Calu3 (cell line): ENCODE measurements at regions not wholly inside any gene's neighbourhood (a gene's known extent, or its start where the extent isn't known, plus 50 kb on each side); places are given as distances from the start of the nearest gene placed in this dataset.
"Not testable (repeated sequence)": the region's sequence is repeated elsewhere in the genome, so short reads cannot be mapped to it uniquely, and the experiment has no call there.

Experiments used
- BruUV-seq: library from RNA; stranded (reverse); fragments of 400-500 nt; replicated peaks from 2 replicates; lab custom pipeline; 2021; lab: Mats Ljungman, UMichigan
- CTCF ChIA-PET: fragments of 300-600 bp; sonication (Branson Sonifier 250); formaldehyde crosslinking; loops from one replicate; lab custom pipeline; 2022; ENCODE audit warnings: antibody characterized with exemption; lab: Charles Lee
- DNase-seq: peaks from one replicate; pipeline ENCODE4 v3.0.0; 2022
- H3K27ac Mint-ChIP-seq: one replicate; pipeline ENCODE4 v1.8.0; 2022; ENCODE audit warnings: mixed read lengths; ENCODE audit not compliant: unreplicated experiment
- H3K27me3 Mint-ChIP-seq: one replicate; pipeline ENCODE4 v1.8.0; 2022; ENCODE audit warnings: mixed read lengths; ENCODE audit not compliant: unreplicated experiment
- H3K36me3 Mint-ChIP-seq: one replicate; pipeline ENCODE4 v1.8.0; 2022; ENCODE audit warnings: mild to moderate bottlenecking, moderate library complexity, mixed read lengths; ENCODE audit not compliant: insufficient read depth, unreplicated experiment
- H3K4me1 Mint-ChIP-seq: one replicate; pipeline ENCODE4 v1.8.0; 2022; ENCODE audit warnings: mild to moderate bottlenecking, low read depth, mixed read lengths; ENCODE audit not compliant: unreplicated experiment
- H3K4me3 Mint-ChIP-seq: one replicate; pipeline ENCODE4 v1.8.0; 2022; ENCODE audit warnings: mild to moderate bottlenecking, low read depth, moderate library complexity, mixed read lengths; ENCODE audit not compliant: unreplicated experiment
- H3K9me3 Mint-ChIP-seq: one replicate; pipeline ENCODE4 v1.8.0; 2022; ENCODE audit warnings: low read depth, mixed read lengths; ENCODE audit not compliant: unreplicated experiment
- intact Hi-C: fragments of 100-400 bp; cut with micrococcal nuclease; formaldehyde crosslinking; loops from one replicate; pipeline ENCODE4 v1.10.0; 2022; ENCODE audit not compliant: unreplicated experiment
- TF ChIP-seq, protein P1 (sequence below): fragments of 200-600 bp; IDR thresholded peaks from one replicate; pipeline ENCODE4 v1.8.0; 2022; ENCODE audit warnings: antibody characterized with exemption; ENCODE audit not compliant: unreplicated experiment

DNA sequence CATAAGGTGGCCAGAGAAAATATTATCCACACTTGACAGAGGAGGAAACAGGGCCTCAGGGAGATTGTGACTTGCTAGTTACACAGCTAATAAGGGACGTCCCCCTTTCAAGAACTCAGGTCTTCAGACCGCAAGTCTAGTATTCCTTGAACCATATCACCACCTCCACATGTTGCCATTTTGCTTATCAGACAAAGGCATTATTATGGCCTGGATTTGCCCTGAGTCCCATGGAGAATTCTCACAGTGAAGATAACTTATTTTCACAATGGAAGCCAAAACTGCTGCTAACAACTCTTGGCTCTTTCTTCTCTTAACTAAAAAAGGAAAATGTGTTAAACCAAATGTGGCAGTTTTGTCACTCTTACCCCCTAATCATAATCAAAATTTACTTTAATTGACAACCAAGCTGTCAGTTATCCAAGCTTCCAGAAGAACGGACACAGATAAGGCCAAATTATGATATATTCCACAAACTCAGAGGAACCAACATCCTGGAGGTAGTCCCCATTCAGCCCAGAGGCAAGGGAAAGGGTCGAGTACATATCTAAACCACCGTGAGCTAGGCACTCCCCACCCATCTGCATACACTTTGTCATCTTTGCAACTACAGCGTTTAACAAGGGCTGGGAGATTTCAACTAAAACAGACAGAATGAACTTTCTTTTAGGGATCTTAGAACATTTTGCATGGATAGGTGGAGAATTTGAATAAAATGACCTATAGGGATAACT lies 63.6 kb upstream of the THBS1 start:
- Mint-ChIP-seq H3K36me3 (no peaks in the 10 kb centered on the region), H3K4me3 (no peak overlapping the region), H3K27ac (no peak overlapping the region), H3K4me1 (no peaks in the 10 kb centered on the region), H3K27me3 (no peaks in the 10 kb centered on the region), H3K9me3 (no peaks in the 10 kb centered on the region)
- TF ChIP-seq, protein P1, sequence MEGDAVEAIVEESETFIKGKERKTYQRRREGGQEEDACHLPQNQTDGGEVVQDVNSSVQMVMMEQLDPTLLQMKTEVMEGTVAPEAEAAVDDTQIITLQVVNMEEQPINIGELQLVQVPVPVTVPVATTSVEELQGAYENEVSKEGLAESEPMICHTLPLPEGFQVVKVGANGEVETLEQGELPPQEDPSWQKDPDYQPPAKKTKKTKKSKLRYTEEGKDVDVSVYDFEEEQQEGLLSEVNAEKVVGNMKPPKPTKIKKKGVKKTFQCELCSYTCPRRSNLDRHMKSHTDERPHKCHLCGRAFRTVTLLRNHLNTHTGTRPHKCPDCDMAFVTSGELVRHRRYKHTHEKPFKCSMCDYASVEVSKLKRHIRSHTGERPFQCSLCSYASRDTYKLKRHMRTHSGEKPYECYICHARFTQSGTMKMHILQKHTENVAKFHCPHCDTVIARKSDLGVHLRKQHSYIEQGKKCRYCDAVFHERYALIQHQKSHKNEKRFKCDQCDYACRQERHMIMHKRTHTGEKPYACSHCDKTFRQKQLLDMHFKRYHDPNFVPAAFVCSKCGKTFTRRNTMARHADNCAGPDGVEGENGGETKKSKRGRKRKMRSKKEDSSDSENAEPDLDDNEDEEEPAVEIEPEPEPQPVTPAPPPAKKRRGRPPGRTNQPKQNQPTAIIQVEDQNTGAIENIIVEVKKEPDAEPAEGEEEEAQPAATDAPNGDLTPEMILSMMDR: no peak
- DNase-seq: no peak
- intact Hi-C loops: no loop called here
- BruUV-seq: no TSS peak
- CTCF ChIA-PET: no interaction called here

DNA sequence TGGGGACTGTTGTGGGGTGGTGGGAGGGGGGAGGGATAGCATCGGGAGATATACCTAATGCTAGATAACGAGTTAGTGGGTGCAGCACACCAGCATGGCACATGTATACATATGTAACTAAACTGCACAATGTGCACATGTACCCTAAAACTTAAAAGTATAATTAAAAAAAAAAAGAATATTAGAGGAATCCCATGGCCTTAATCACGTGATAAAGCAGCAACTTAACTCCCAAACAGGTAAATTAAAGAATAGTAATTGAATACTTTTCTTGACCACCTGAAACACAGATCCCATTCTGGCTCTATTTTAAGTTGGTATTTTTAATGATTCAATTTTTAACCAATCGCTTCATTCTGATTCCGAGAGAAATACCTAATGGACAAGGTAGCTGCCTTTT lies 56.9 kb upstream of the THBS1 start:
- H3K36me3 Mint-ChIP-seq, intact Hi-C loops, H3K27me3 Mint-ChIP-seq, H3K4me3 Mint-ChIP-seq, CTCF ChIA-PET, H3K27ac Mint-ChIP-seq, BruUV-seq, DNase-seq, H3K4me1 Mint-ChIP-seq, H3K9me3 Mint-ChIP-seq: not testable (repeated sequence)

DNA sequence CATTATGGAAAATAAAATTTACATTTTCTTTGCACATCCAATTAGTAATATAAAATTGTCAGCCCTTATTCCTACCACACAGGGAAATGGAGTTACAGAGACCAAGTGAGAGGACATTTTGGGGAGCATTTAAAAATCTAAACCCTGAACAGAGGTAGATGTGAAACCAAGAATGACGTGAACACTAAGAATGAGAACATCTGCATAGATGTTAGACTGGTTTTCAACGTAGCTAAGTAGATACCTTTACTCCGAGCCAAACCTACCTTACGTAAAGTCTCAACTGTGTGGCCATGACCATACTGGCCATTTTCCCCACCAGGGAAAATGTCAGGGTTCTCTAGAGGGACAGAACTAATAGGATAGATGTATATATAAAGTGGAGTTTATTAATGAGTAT lies 51.4 kb upstream of the THBS1 start:
- Mint-ChIP-seq H3K27me3 (peaks cover 16% of the 10 kb centered on the region), H3K4me1 (no peaks in the 10 kb centered on the region), H3K36me3 (no peaks in the 10 kb centered on the region), H3K9me3 (no peaks in the 10 kb centered on the region), H3K27ac (no peak overlapping the region), H3K4me3 (no peak overlapping the region)
- no TSS peak for BruUV-seq
- DNase-seq: no peak
- intact Hi-C loops: no loop called here
- CTCF ChIA-PET: no interaction called here
- TF ChIP-seq, protein P1: no peak

DNA sequence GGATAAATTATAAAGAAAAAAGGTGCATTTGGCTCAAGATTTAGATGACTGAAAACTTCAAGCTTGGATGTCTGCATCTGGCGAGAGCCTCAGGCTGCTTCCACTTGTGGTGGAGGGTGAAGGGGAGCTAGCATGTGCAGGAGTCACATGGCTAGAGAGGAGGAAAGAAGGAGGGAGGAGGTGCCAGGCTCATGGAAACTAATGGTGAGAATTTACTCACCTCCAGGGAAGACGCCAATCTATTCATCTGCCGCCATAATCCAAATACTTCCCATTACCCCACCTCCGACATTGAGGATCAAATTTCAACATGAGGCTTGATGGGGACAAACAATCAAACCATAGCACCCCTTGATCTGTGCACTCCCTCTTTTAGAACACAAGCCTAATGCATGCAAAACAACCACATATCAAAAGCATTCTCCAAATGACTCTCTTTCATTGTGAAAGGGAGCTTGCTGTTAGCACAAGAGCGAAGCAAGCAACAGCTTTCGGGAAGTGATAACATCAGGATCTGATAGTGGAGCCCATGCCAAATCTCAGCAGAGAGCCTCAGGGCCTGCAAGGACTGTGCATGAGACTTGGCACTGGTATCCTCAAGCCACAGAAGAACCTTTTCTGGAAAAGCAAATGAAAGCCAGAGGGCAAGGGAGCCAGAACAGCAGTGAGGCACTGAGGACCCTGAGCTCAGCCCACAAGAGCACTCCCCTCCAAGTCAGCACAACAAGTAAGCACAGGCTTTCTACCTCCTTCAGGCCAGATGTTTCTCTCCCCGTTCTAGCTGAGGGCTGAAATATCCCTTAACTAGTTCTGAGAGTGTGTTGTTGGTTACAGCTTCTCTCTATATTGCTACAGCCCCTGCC lies 50.2 kb upstream of the THBS1 start:
- Mint-ChIP-seq H3K27me3 (peaks cover 21% of the 10 kb centered on the region), H3K4me3 (no peak overlapping the region), H3K27ac (no peak overlapping the region), H3K9me3 (no peaks in the 10 kb centered on the region), H3K36me3 (no peaks in the 10 kb centered on the region), H3K4me1 (no peaks in the 10 kb centered on the region)
- DNase-seq: no peak
- intact Hi-C loops: no loop called here
- BruUV-seq: no TSS peak
- CTCF ChIA-PET: no interaction called here
- TF ChIP-seq, protein P1: no peak
